Mesenchymal stem cell (in vitro differentiated cells and primary cell): ENCODE measurements at regions not wholly inside any gene's neighbourhood (a gene's known extent, or its start where the extent isn't known, plus 50 kb on each side); places are given as distances from the start of the nearest gene placed in this dataset.
A peak's percentile ranks its signal among the peaks of the same experiment; 100 is the strongest.

ENCODE experiments used
- DNase-seq: peaks from one replicate; pipeline ENCODE4 v3.0.0-alpha.2; 2013
- H2AFZ ChIP-seq: one replicate; pipeline ENCODE4 v1.6.1; 2013; ENCODE audit warnings: low read depth, mild to moderate bottlenecking, control low read depth, inconsistent platforms, low read length, moderate library complexity
- H2AK5ac ChIP-seq: 2 replicates; pipeline ENCODE4 v1.6.1; 2013; ENCODE audit warnings: low read length, moderate library complexity, mild to moderate bottlenecking, inconsistent platforms; ENCODE audit not compliant: severe bottlenecking
- H2BK120ac ChIP-seq: one replicate; pipeline ENCODE4 v1.6.1; 2013; ENCODE audit warnings: low read depth, mild to moderate bottlenecking, inconsistent platforms, low read length, moderate library complexity
- H2BK12ac ChIP-seq, 2 experiments: one replicate each; pipeline ENCODE4 v1.6.1; 2013; ENCODE audit warnings: inconsistent platforms in 2 of 2, low read length in 2 of 2, mild to moderate bottlenecking in 2 of 2, moderate library complexity in 2 of 2, control low read depth in 1 of 2
- H2BK15ac ChIP-seq: one replicate; pipeline ENCODE4 v1.6.1; 2013; ENCODE audit warnings: mild to moderate bottlenecking, low read depth, inconsistent platforms; ENCODE audit not compliant: poor library complexity, severe bottlenecking
- H2BK5ac ChIP-seq: 2 replicates; pipeline ENCODE4 v1.6.1; 2013; ENCODE audit warnings: low read depth, mild to moderate bottlenecking, low read length, control low read depth, inconsistent platforms; ENCODE audit not compliant: poor library complexity, severe bottlenecking
- H3K14ac ChIP-seq, 2 experiments: one replicate each; pipeline ENCODE4 v1.6.1; 2013; ENCODE audit warnings: inconsistent platforms in 2 of 2, low read length in 2 of 2, control low read depth in 1 of 2, mild to moderate bottlenecking in 1 of 2, moderate library complexity in 1 of 2
- H3K18ac ChIP-seq, 2 experiments: one replicate each; pipeline ENCODE4 v1.6.1; 2013; ENCODE audit warnings: inconsistent platforms in 2 of 2, low read length in 2 of 2, control low read depth in 1 of 2, low read depth in 1 of 2, mild to moderate bottlenecking in 1 of 2
- H3K23ac ChIP-seq, 2 experiments: one replicate each; pipeline ENCODE4 v1.6.1; 2013; ENCODE audit warnings: inconsistent platforms in 2 of 2, low read length in 2 of 2, mild to moderate bottlenecking in 2 of 2, moderate library complexity in 2 of 2, control low read depth in 1 of 2
- H3K27ac ChIP-seq: 2 replicates; pipeline ENCODE4 v1.5.1; 2013; ENCODE audit warnings: mild to moderate bottlenecking, moderate library complexity, low read length, control low read depth, inconsistent platforms; ENCODE audit not compliant: poor library complexity, severe bottlenecking
- H3K27me3 ChIP-seq, 2 experiments: 2 replicates each; pipeline versions ENCODE4 v1.6.1 to v1.7.0; 2013; ENCODE audit warnings: low read length in 2 of 2, mild to moderate bottlenecking in 2 of 2, moderate library complexity in 2 of 2, control low read depth in 1 of 2, inconsistent platforms in 1 of 2; ENCODE audit not compliant: control insufficient read depth in 1 of 2, insufficient read depth in 1 of 2
- H3K36me3 ChIP-seq, 2 experiments: 2 replicates each; pipeline versions ENCODE4 v1.6.1 to v1.7.0; 2013; ENCODE audit warnings: low read length in 2 of 2, control low read depth in 1 of 2, inconsistent platforms in 1 of 2, low read depth in 1 of 2, mild to moderate bottlenecking in 1 of 2; ENCODE audit not compliant: insufficient read depth in 2 of 2, control insufficient read depth in 1 of 2
- H3K4ac ChIP-seq, 2 experiments: one replicate each; pipeline ENCODE4 v1.6.1; 2013; ENCODE audit warnings: inconsistent platforms in 2 of 2, low read length in 2 of 2, mild to moderate bottlenecking in 2 of 2, moderate library complexity in 2 of 2, control low read depth in 1 of 2, low read depth in 1 of 2
- H3K4me1 ChIP-seq: 2 replicates; pipeline ENCODE4 v1.6.1; 2013; ENCODE audit warnings: low read depth, low read length, control low read depth; ENCODE audit not compliant: control insufficient read depth, insufficient read depth
- H3K4me2 ChIP-seq: 2 replicates; pipeline ENCODE4 v1.6.1; 2013; ENCODE audit warnings: low read length, mild to moderate bottlenecking, inconsistent platforms; ENCODE audit not compliant: poor library complexity, severe bottlenecking
- H3K4me3 ChIP-seq, 2 experiments: 2 replicates each; pipeline versions ENCODE4 v1.5.1 to v1.7.0; 2013; ENCODE audit warnings: low read length in 2 of 2, mild to moderate bottlenecking in 2 of 2, control low read depth in 1 of 2, low read depth in 1 of 2; ENCODE audit not compliant: insufficient read depth in 1 of 2
- H3K79me1 ChIP-seq: replicated peaks from 2 replicates; pipeline ENCODE4 v1.6.1; 2013; ENCODE audit warnings: mild to moderate bottlenecking, control low read depth, low read length, inconsistent platforms; ENCODE audit not compliant: poor library complexity, severe bottlenecking
- H3K9ac ChIP-seq: 2 replicates; pipeline ENCODE4 v1.7.0; 2013; ENCODE audit warnings: mild to moderate bottlenecking, low read length, moderate library complexity
- H3K9me3 ChIP-seq: 2 replicates; pipeline ENCODE4 v1.7.0; 2013; ENCODE audit warnings: mild to moderate bottlenecking, low read length; ENCODE audit not compliant: control insufficient read depth
- H4K8ac ChIP-seq: one replicate; pipeline ENCODE4 v1.6.1; 2013; ENCODE audit warnings: inconsistent platforms, mild to moderate bottlenecking, low read length, moderate library complexity
- H4K91ac ChIP-seq: one replicate; pipeline ENCODE4 v1.6.1; 2013; ENCODE audit warnings: mild to moderate bottlenecking, low read length, inconsistent platforms
- WGBS: methylation state at CpG from one replicate; pipeline ENCODE4 v1.1.7; 2013; ENCODE audit warnings: mixed read lengths; 5-methylcytosine and 5-hydroxymethylcytosine counted together

GRCh38 chr14:44625098-44625497 lies 118.0 kb upstream of the FSCB start:
- no peak overlapping the region for H2BK12ac ChIP-seq
- no peak overlapping the region for H4K8ac ChIP-seq
- WGBS, result no CpG with 5 or more reads among the region's 1 CpG
- no peak overlapping the region for H3K23ac ChIP-seq
- no peaks in the 10 kb centered on the region for H3K9me3 ChIP-seq
- H3K14ac ChIP-seq, result no peak overlapping the region
- H3K9ac ChIP-seq, result no peak overlapping the region
- no peak overlapping the region for H3K4me3 ChIP-seq
- H2AFZ ChIP-seq, result no peak overlapping the region
- H3K27me3 ChIP-seq, result no peaks in the 10 kb centered on the region
- no peak overlapping the region for H2BK15ac ChIP-seq
- no peaks in the 10 kb centered on the region for H3K79me1 ChIP-seq
- H3K4me1 ChIP-seq, result peaks cover 1% of the 10 kb centered on the region
- H4K91ac ChIP-seq, result no peak overlapping the region
- H3K27ac ChIP-seq, result no peak overlapping the region
- H3K36me3 ChIP-seq, result no peaks in the 10 kb centered on the region
- H3K4ac ChIP-seq, result no peak overlapping the region
- H2AK5ac ChIP-seq, result no peak overlapping the region
- no peak for DNase-seq
- peak overlapping the region in 1 of 2 experiments; percentile 11 for H3K18ac ChIP-seq
- no peak overlapping the region for H2BK120ac ChIP-seq
- H2BK5ac ChIP-seq, result no peak overlapping the region
- H3K4me2 ChIP-seq, result no peak overlapping the region

GRCh38 chr14:44620121-44621019 lies 113.3 kb upstream of the FSCB start:
- Histone ChIP-seq H3K23ac (no peak overlapping the region), H4K8ac (no peak overlapping the region), H3K9ac (no peak overlapping the region), H4K91ac (no peak overlapping the region), H3K4me1 (peaks cover 1% of the 10 kb centered on the region), H2BK120ac (no peak overlapping the region), H3K4me2 (no peak overlapping the region), H2BK15ac (no peak overlapping the region), H3K9me3 (no peaks in the 10 kb centered on the region), H2AFZ (no peak overlapping the region), H3K14ac (no peak overlapping the region), H2BK5ac (no peak overlapping the region), H2BK12ac (no peak overlapping the region), H3K18ac (no peak overlapping the region), H3K79me1 (no peaks in the 10 kb centered on the region), H3K27ac (no peak overlapping the region), H3K4ac (no peak overlapping the region), H3K36me3 (no peaks in the 10 kb centered on the region), H3K4me3 (no peak overlapping the region), H2AK5ac (no peak overlapping the region), H3K27me3 (no peaks in the 10 kb centered on the region)
- no peak for DNase-seq
- 79% methylated on average over 2 of the region's 2 CpGs for WGBS

- H2AK5ac ChIP-seq, result no peak overlapping the region
- H4K91ac ChIP-seq, result no peak overlapping the region
- H3K4me1 ChIP-seq, result peaks cover 1% of the 10 kb centered on the region
- H3K27ac ChIP-seq, result no peak overlapping the region
- no peaks in the 10 kb centered on the region for H3K79me1 ChIP-seq
- H3K23ac ChIP-seq, result no peak overlapping the region
- no peak overlapping the region for H3K14ac ChIP-seq
- H3K4me3 ChIP-seq, result no peak overlapping the region
- H2BK12ac ChIP-seq, result no peak overlapping the region
- no peak overlapping the region for H2AFZ ChIP-seq
- H2BK5ac ChIP-seq, result no peak overlapping the region
- H3K4me2 ChIP-seq, result no peak overlapping the region
- H3K36me3 ChIP-seq, result no peaks in the 10 kb centered on the region
- H3K27me3 ChIP-seq, result no peaks in the 10 kb centered on the region
- no peak for DNase-seq
- H2BK15ac ChIP-seq, result no peak overlapping the region
- no peak overlapping the region for H4K8ac ChIP-seq
- H3K9ac ChIP-seq, result no peak overlapping the region
- H3K4ac ChIP-seq, result no peak overlapping the region
- no peaks in the 10 kb centered on the region for H3K9me3 ChIP-seq
- no peak overlapping the region for H2BK120ac ChIP-seq
- H3K18ac ChIP-seq, result no peak overlapping the region
- 97% methylated on average over 1 of the region's 2 CpGs for WGBS
Observed at GRCh38 chr14:44616204-44616603, 109.1 kb upstream of the FSCB start.

- WGBS, result 100% methylated on average over 3 of the region's 5 CpGs
- Histone ChIP-seq H3K18ac (no peak overlapping the region), H3K9ac (no peak overlapping the region), H3K27me3 (no peaks in the 10 kb centered on the region), H2BK15ac (no peak overlapping the region), H3K9me3 (no peaks in the 10 kb centered on the region), H3K4me2 (no peak overlapping the region), H3K79me1 (no peaks in the 10 kb centered on the region), H3K14ac (no peak overlapping the region), H2BK12ac (no peak overlapping the region), H2BK5ac (no peak overlapping the region), H4K91ac (no peak overlapping the region), H3K4me1 (no peaks in the 10 kb centered on the region), H3K23ac (no peak overlapping the region), H3K27ac (no peak overlapping the region), H3K36me3 (no peaks in the 10 kb centered on the region), H2BK120ac (no peak overlapping the region), H4K8ac (no peak overlapping the region), H2AK5ac (no peak overlapping the region), H3K4me3 (no peak overlapping the region), H2AFZ (no peak overlapping the region), H3K4ac (no peak overlapping the region)
- DNase-seq, result no peak
Observed at GRCh38 chr14:44613061-44613712, 106.1 kb upstream of the FSCB start.
